GM12873 (cell line): ENCODE measurements at regions not wholly inside any gene's neighbourhood (a gene's known extent, or its start where the extent isn't known, plus 50 kb on each side); places are given as distances from the start of the nearest gene placed in this dataset.

Source experiments
- CTCF ChIP-seq: IDR thresholded peaks from 2 replicates; pipeline ENCODE4 v1.5.1; 2012; ENCODE audit warnings: low read depth, mild to moderate bottlenecking, moderate library complexity, low read length, control low read depth; ENCODE audit not compliant: insufficient read depth; ENCODE audit errors: missing control alignments

GRCh38 chr1:229928767-229929166 lies 138.3 kb upstream of the GALNT2 start:
- TF ChIP-seq CTCF = no peak

- no peak for TF ChIP-seq CTCF
Measured at GRCh38 chr1:229938551-229938950, 128.5 kb upstream of the GALNT2 start.

GRCh38 chr1:229940684-229941083 lies 126.4 kb upstream of the GALNT2 start:
- TF ChIP-seq CTCF = no peak

GRCh38 chr1:229941160-229941559 lies 125.9 kb upstream of the GALNT2 start:
- no peak for TF ChIP-seq CTCF

GRCh38 chr1:229941831-229942230 lies 125.2 kb upstream of the GALNT2 start:
- no peak for TF ChIP-seq CTCF

GRCh38 chr1:229942501-229942900 lies 124.5 kb upstream of the GALNT2 start:
- no peak for TF ChIP-seq CTCF

GRCh38 chr1:229943148-229943714 lies 123.8 kb upstream of the GALNT2 start:
- no peak for TF ChIP-seq CTCF
